Naive thymus-derived CD4-positive, alpha-beta T cell (primary cell): ENCODE measurements at regions not wholly inside any gene's neighbourhood (a gene's known extent, or its start where the extent isn't known, plus 50 kb on each side); places are given as distances from the start of the nearest gene placed in this dataset.

Experiments
- ATAC-seq: fragments of 150-1000 bp; cut with Tn5 transposase; 2 replicates; pipeline ENCODE4 v1.10.0; 2021; ENCODE audit warnings: mild to moderate bottlenecking, moderate library complexity
- CTCF ChIA-PET: fragments of 350-600 bp; sonication (Branson Sonifier 250); formaldehyde crosslinking; loops from one replicate; lab custom pipeline; 2021; ENCODE audit warnings: antibody characterized with exemption; lab: Charles Lee
- POLR2A ChIA-PET: fragments of 350-600 bp; sonication (Branson Sonifier 250); formaldehyde crosslinking; loops from one replicate; lab custom pipeline; 2021; ENCODE audit warnings: antibody characterized with exemption, inconsistent platforms; lab: Charles Lee
- DNase-seq, 9 donors: peaks; one replicate each; pipeline versions ENCODE4 v3.0.0 to v3.0.0-alpha.2; 2020 to 2022; ENCODE audit warnings: mixed read lengths in 1 of 9
- H3K27ac ChIP-seq: one replicate; pipeline ENCODE4 v1.7.0; 2013; ENCODE audit warnings: mild to moderate bottlenecking, low read depth, low read length, moderate library complexity
- H3K27me3 ChIP-seq, 2 donors: one replicate each; pipeline ENCODE4 v1.7.0; 2013; ENCODE audit warnings: low read length in 2 of 2, mild to moderate bottlenecking in 2 of 2, moderate library complexity in 2 of 2; ENCODE audit not compliant: control insufficient read depth in 2 of 2, insufficient read depth in 2 of 2
- H3K36me3 ChIP-seq, 3 experiments: 1 replicate in 2 of 3; 2 replicates in 1 of 3; pipeline ENCODE4 v1.7.0; 2013; ENCODE audit warnings: low read length in 3 of 3, mild to moderate bottlenecking in 3 of 3, moderate library complexity in 1 of 3; ENCODE audit not compliant: insufficient read depth in 3 of 3, control insufficient read depth in 2 of 3
- H3K4me1 ChIP-seq, 2 donors: one replicate each; pipeline ENCODE4 v1.7.0; 2013; ENCODE audit warnings: low read length in 2 of 2, mild to moderate bottlenecking in 2 of 2, moderate library complexity in 1 of 2; ENCODE audit not compliant: control insufficient read depth in 2 of 2, insufficient read depth in 2 of 2
- H3K4me3 ChIP-seq: 2 replicates; pipeline ENCODE4 v1.7.0; 2013; ENCODE audit warnings: mild to moderate bottlenecking, low read length
- H3K9me3 ChIP-seq, 3 experiments: 1 replicate in 2 of 3; 2 replicates in 1 of 3; pipeline ENCODE4 v1.7.0; 2013; ENCODE audit warnings: low read length in 3 of 3; ENCODE audit not compliant: control insufficient read depth in 2 of 3
- H3K27ac Mint-ChIP-seq, 9 donors: one replicate each; pipeline ENCODE4 v1.8.0; 2020 to 2022; ENCODE audit warnings: mixed read lengths in 9 of 9, mild to moderate bottlenecking in 8 of 9, moderate library complexity in 5 of 9, inconsistent platforms in 2 of 9
- H3K27me3 Mint-ChIP-seq, 5 donors: one replicate each; pipeline ENCODE4 v1.8.0; 2021 to 2022; ENCODE audit warnings: mixed read lengths in 5 of 5, mild to moderate bottlenecking in 1 of 5
- H3K36me3 Mint-ChIP-seq, 5 donors: one replicate each; pipeline ENCODE4 v1.8.0; 2020 to 2022; ENCODE audit warnings: mixed read lengths in 5 of 5, mild to moderate bottlenecking in 3 of 5, inconsistent platforms in 1 of 5
- H3K4me1 Mint-ChIP-seq, 7 donors: one replicate each; pipeline ENCODE4 v1.8.0; 2020 to 2022; ENCODE audit warnings: mixed read lengths in 7 of 7, mild to moderate bottlenecking in 3 of 7, inconsistent platforms in 1 of 7
- H3K4me3 Mint-ChIP-seq, 10 donors: one replicate each; pipeline ENCODE4 v1.8.0; 2020 to 2022; ENCODE audit warnings: mild to moderate bottlenecking in 10 of 10, mixed read lengths in 10 of 10, moderate library complexity in 6 of 10, inconsistent platforms in 2 of 10
- H3K9me3 Mint-ChIP-seq, 11 donors: one replicate each; pipeline ENCODE4 v1.8.0; 2020 to 2022; ENCODE audit warnings: mixed read lengths in 11 of 11, mild to moderate bottlenecking in 4 of 11, inconsistent platforms in 1 of 11, moderate library complexity in 1 of 11
- intact Hi-C, 2 donors: fragments of 100-400 bp; cut with micrococcal nuclease; formaldehyde crosslinking; loops; one replicate each; pipeline ENCODE4 v1.15.1; 2023

- H3K9me3 Mint-ChIP-seq = peaks cover 0 to 2% (median 0%) of the 10 kb centered on the region in 11 donors
- DNase-seq = peak in 6 of 9 donors; percentile 28 to 68 (median 46)
- intact Hi-C loops = no loop called here
- no peaks in the 10 kb centered on the region for H3K36me3 ChIP-seq
- ATAC-seq = peak; percentile 62
- H3K27ac Mint-ChIP-seq = peak overlapping the region in 3 of 9 donors; percentile 12 to 29 (median 23)
- H3K4me3 ChIP-seq = no peak overlapping the region
- H3K4me1 ChIP-seq = peaks cover 0 to 6% of the 10 kb centered on the region in 2 donors
- no peak overlapping the region for H3K27ac ChIP-seq
- H3K4me3 Mint-ChIP-seq = peak overlapping the region in 4 of 10 donors; percentile 7 to 44 (median 21)
- POLR2A ChIA-PET = no interaction called here
- no peaks in the 10 kb centered on the region for H3K36me3 Mint-ChIP-seq
- H3K27me3 ChIP-seq = no peaks in the 10 kb centered on the region
- H3K27me3 Mint-ChIP-seq = peaks cover 16 to 60% (median 44%) of the 10 kb centered on the region in 5 donors
- peaks cover 0 to 24% (median 16%) of the 10 kb centered on the region in 7 donors for H3K4me1 Mint-ChIP-seq
- no peaks in the 10 kb centered on the region for H3K9me3 ChIP-seq
- CTCF ChIA-PET = no interaction called here
Observed at GRCh38 chr1:226486161-226486560, 62.4 kb upstream of the STUM start.

DNA sequence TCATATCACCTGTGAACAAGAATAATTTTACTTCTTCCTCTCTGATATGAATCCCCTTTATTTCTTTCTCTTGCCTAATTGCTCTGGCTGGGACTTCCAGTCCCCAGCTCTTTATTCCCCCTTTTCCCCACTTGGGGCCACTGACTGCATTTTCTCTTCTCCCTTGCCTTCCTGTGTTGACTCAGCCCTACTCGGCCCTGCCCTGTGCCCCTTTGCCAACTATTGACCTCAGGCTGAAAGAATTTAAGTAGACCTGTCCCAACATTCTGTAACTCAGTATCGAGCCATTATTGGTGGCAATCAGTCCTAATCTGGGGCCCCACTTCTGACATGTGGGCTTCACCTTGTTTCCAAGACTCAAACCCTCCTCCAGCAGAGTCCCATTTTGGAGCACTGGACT, 60.6 kb upstream of the STUM start:
- no peak overlapping the region for H3K27ac Mint-ChIP-seq
- DNase-seq = no peak
- POLR2A ChIA-PET = no interaction called here
- intact Hi-C loops = no loop called here
- H3K36me3 Mint-ChIP-seq = no peaks in the 10 kb centered on the region
- ATAC-seq = no peak
- peaks cover 0 to 2% (median 0%) of the 10 kb centered on the region in 11 donors for H3K9me3 Mint-ChIP-seq
- Histone ChIP-seq H3K4me1 (peaks cover 0 to 6% of the 10 kb centered on the region in 2 donors), H3K9me3 (no peaks in the 10 kb centered on the region), H3K36me3 (no peaks in the 10 kb centered on the region), H3K4me3 (no peak overlapping the region), H3K27ac (no peak overlapping the region), H3K27me3 (no peaks in the 10 kb centered on the region)
- H3K27me3 Mint-ChIP-seq = peaks cover 16 to 50% (median 33%) of the 10 kb centered on the region in 5 donors
- H3K4me3 Mint-ChIP-seq = no peak overlapping the region
- H3K4me1 Mint-ChIP-seq = peaks cover 0 to 24% (median 16%) of the 10 kb centered on the region in 7 donors
- CTCF ChIA-PET = no interaction called here

DNA sequence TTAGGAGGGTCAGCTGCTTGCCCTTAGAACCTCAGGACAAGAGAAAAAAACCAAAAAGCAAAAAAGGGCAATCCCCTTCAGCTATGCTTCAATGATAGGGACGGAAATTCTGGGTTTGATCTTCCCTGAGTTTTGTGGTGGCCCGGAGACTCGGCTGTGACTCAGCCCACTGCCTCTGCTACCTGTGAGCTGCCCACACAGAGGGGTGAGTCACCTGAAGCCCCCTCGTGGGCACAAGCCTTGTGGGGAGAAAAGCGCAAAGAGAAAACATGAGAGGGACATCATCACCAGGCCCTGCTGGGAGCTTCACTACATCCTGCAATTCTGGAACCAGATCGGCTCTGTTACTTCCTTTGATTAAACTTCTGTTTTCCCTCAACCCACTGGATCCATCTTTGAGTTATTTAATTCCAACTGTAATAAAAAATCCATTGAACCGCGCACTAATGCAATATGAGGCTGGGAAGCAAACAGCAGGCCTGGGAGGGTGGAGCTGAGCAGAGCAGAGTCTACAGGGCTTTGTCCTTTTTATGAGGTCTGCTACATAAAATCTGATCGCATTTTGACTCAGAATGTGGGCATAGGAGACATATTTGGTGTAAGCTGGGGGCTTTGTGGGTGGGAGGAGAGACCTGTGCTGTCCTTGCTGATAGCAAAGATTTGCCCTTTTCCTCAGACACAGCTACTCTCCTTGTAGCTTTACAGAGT, 58.7 kb upstream of the STUM start:
- ATAC-seq (no peak), DNase-seq (no peak)
- Mint-ChIP-seq H3K27me3 (peaks cover 5 to 42% (median 19%) of the 10 kb centered on the region in 5 donors), H3K9me3 (peaks cover 0 to 2% (median 0%) of the 10 kb centered on the region in 11 donors), H3K4me3 (no peak overlapping the region), H3K27ac (peak overlapping the region in 1 of 9 donors; percentile 17), H3K4me1 (peaks cover 0 to 24% (median 16%) of the 10 kb centered on the region in 7 donors), H3K36me3 (no peaks in the 10 kb centered on the region)
- ChIA-PET CTCF (no interaction called here), POLR2A (no interaction called here)
- H3K4me3 ChIP-seq = no peak overlapping the region
- peaks cover 0 to 6% of the 10 kb centered on the region in 2 donors for H3K4me1 ChIP-seq
- no peaks in the 10 kb centered on the region for H3K27me3 ChIP-seq
- H3K36me3 ChIP-seq = no peaks in the 10 kb centered on the region
- H3K27ac ChIP-seq = no peak overlapping the region
- H3K9me3 ChIP-seq = no peaks in the 10 kb centered on the region
- intact Hi-C loops = no loop called here

GRCh38 chr1:226490426-226490809, 58.1 kb upstream of the STUM start:
- POLR2A ChIA-PET = no interaction called here

DNA sequence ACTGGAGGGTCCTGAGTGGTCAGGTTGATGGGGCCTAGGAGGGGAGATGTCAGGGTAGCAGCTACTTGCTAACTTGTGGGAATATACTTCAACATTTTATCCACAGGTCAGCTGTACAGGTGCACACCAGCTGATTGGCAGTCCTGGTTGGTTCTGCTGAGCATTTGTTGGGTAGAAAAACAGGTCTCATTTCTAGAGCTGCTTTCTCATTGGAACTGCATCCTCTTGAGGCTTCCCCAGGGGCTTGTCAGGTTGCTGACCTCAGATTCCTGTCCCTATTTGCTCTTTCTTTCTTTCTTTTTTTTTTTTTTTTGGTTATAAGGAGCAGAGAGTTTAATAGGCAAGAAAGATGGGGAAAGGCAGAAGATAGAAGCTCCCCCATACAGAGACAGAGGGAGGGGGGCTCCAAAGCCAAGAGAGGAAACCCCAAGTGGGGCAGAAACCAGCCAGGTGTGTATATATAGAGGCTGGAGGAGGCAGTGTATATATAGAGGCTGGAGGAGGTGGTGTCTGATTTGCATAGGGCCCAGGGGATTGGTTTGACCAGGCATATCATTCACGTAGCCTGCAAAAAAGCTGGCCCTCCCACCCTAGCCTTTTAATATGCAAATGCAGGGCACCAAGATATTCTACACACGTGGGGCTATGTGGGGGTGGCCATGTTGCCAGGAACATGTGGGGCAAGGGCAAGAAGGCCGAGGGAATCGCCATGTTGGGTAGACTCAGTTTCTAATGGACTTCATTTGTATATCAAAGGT, 57.3 kb upstream of the STUM start:
- Histone ChIP-seq H3K9me3 (no peaks in the 10 kb centered on the region), H3K4me1 (peaks cover 0 to 6% of the 10 kb centered on the region in 2 donors), H3K36me3 (no peaks in the 10 kb centered on the region), H3K4me3 (no peak overlapping the region), H3K27me3 (no peaks in the 10 kb centered on the region), H3K27ac (no peak overlapping the region)
- ATAC-seq = no peak
- Mint-ChIP-seq H3K36me3 (no peaks in the 10 kb centered on the region), H3K27ac (no peak overlapping the region), H3K27me3 (peaks cover 0 to 30% (median 8%) of the 10 kb centered on the region in 5 donors), H3K4me1 (peaks cover 0 to 10% (median 9%) of the 10 kb centered on the region in 7 donors), H3K4me3 (no peak overlapping the region), H3K9me3 (peaks cover 0 to 2% (median 0%) of the 10 kb centered on the region in 11 donors)
- ChIA-PET CTCF (interaction anchor here (0.6 kb wide), 1 partner anchor 1507 kb away, joined by 3 read pairs; no protein-coding TSS in a partner anchor), POLR2A (no interaction called here)
- DNase-seq = no peak
- intact Hi-C loops = no loop called here

More at GRCh38 chr1:226490426-226490809, 58.1 kb upstream of the STUM start:
- Mint-ChIP-seq H3K9me3 (peaks cover 0 to 2% (median 0%) of the 10 kb centered on the region in 11 donors), H3K4me1 (peaks cover 0 to 18% (median 16%) of the 10 kb centered on the region in 7 donors), H3K4me3 (no peak overlapping the region), H3K27ac (no peak overlapping the region), H3K36me3 (no peaks in the 10 kb centered on the region), H3K27me3 (peaks cover 0 to 38% (median 15%) of the 10 kb centered on the region in 5 donors)
- no peaks in the 10 kb centered on the region for H3K9me3 ChIP-seq
- no peaks in the 10 kb centered on the region for H3K27me3 ChIP-seq
- ATAC-seq (no peak), DNase-seq (no peak)
- H3K4me1 ChIP-seq = peaks cover 0 to 6% of the 10 kb centered on the region in 2 donors
- H3K27ac ChIP-seq = no peak overlapping the region
- intact Hi-C loops = no loop called here
- no peak overlapping the region for H3K4me3 ChIP-seq
- H3K36me3 ChIP-seq = no peaks in the 10 kb centered on the region
- CTCF ChIA-PET = no interaction called here

GRCh38 chr1:226492426-226493137, 56.0 kb upstream of the STUM start:
- peaks cover 0 to 1% (median 0%) of the 10 kb centered on the region in 11 donors for H3K9me3 Mint-ChIP-seq
- CTCF ChIA-PET = no interaction called here

More at GRCh38 chr1:226492426-226493137, 56.0 kb upstream of the STUM start:
- Histone ChIP-seq H3K27ac (no peak overlapping the region), H3K27me3 (no peaks in the 10 kb centered on the region), H3K4me3 (no peak overlapping the region), H3K9me3 (no peaks in the 10 kb centered on the region), H3K36me3 (no peaks in the 10 kb centered on the region), H3K4me1 (no peaks in the 10 kb centered on the region)
- no peaks in the 10 kb centered on the region for H3K4me1 Mint-ChIP-seq
- no peak for DNase-seq
- H3K27me3 Mint-ChIP-seq = peaks cover 0 to 24% (median 0%) of the 10 kb centered on the region in 5 donors
- H3K27ac Mint-ChIP-seq = no peak overlapping the region
- intact Hi-C loops = no loop called here
- H3K36me3 Mint-ChIP-seq = no peaks in the 10 kb centered on the region
- POLR2A ChIA-PET = interaction anchor here (0.6 kb wide), 1 partner anchor 12 kb away, joined by 3 read pairs; no protein-coding TSS in a partner anchor
- H3K4me3 Mint-ChIP-seq = no peak overlapping the region
- ATAC-seq = no peak
